Mucosa of descending colon (tissue), 3 donors: ENCODE measurements at regions not wholly inside any gene's neighbourhood (a gene's known extent, or its start where the extent isn't known, plus 50 kb on each side); places are given as distances from the start of the nearest gene placed in this dataset.

Experiments
- ATAC-seq: fragments of 200-7000 bp; cut with Tn5 transposase; one replicate; pipeline ENCODE4 v1.9.1; 2020; ENCODE audit warnings: mild to moderate bottlenecking, moderate library complexity
- DNase-seq, 3 donors: peaks; one replicate each; pipeline ENCODE4 v3.0.0-alpha.2; 2020
- H3K36me3 ChIP-seq: fragments of 200-600 bp; one replicate; pipeline ENCODE4 v1.8.0; 2021; ENCODE audit warnings: low read depth, mild to moderate bottlenecking
- H3K4me1 ChIP-seq: fragments of 200-600 bp; one replicate; pipeline ENCODE4 v1.8.0; 2021; ENCODE audit warnings: low read depth, mild to moderate bottlenecking
- H3K4me3 ChIP-seq: fragments of 200-600 bp; one replicate; pipeline ENCODE4 v1.8.0; 2021; ENCODE audit warnings: mild to moderate bottlenecking
- H3K9me3 ChIP-seq: fragments of 200-600 bp; one replicate; pipeline ENCODE4 v1.8.0; 2021; ENCODE audit warnings: mild to moderate bottlenecking
- CTCF ChIP-seq: fragments of 200-600 bp; IDR thresholded peaks from one replicate; pipeline ENCODE4 v1.8.0; 2022; ENCODE audit warnings: antibody characterized with exemption, mild to moderate bottlenecking
- intact Hi-C, 2 donors: fragments of 100-400 bp; cut with DNase I in 1 of 2; cut with micrococcal nuclease in 1 of 2; formaldehyde crosslinking; loops; one replicate each; pipeline versions ENCODE4 v1.11.0 to v1.11.1; 2022; cut with DNase I, micrococcal nuclease
- donor health status: DM: no; HTN: no; CAD: no; lungs with moderate emphysema.
- donor health status: DM: no; HTN: no; CAD: no.
- donor health status: DM: no; HTN: yes; CAD: no.

- H3K36me3 ChIP-seq: no peaks in the 10 kb centered on the region
- intact Hi-C loops: no loop called here
- H3K9me3 ChIP-seq: no peaks in the 10 kb centered on the region
- TF ChIP-seq CTCF: no peak
- no peaks in the 10 kb centered on the region for H3K4me1 ChIP-seq
- DNase-seq: no peak
- H3K4me3 ChIP-seq: no peak overlapping the region
- ATAC-seq: no peak
Measured at GRCh38 chr5:167241436-167242067, 1049.9 kb upstream of the WWC1 start.

GRCh38 chr5:167242701-167243100, 1048.7 kb upstream of the WWC1 start:
- H3K4me1 ChIP-seq: no peaks in the 10 kb centered on the region
- intact Hi-C loops: no loop called here
- no peak for TF ChIP-seq CTCF
- no peaks in the 10 kb centered on the region for H3K36me3 ChIP-seq
- no peak for DNase-seq
- no peak overlapping the region for H3K4me3 ChIP-seq
- no peak for ATAC-seq
- H3K9me3 ChIP-seq: no peaks in the 10 kb centered on the region

GRCh38 chr5:167243463-167243862, 1048.0 kb upstream of the WWC1 start:
- intact Hi-C loops: no loop called here
- Histone ChIP-seq H3K4me3 (no peak overlapping the region), H3K4me1 (no peaks in the 10 kb centered on the region), H3K36me3 (no peaks in the 10 kb centered on the region), H3K9me3 (no peaks in the 10 kb centered on the region)
- no peak for TF ChIP-seq CTCF
- no peak for DNase-seq
- ATAC-seq: no peak

GRCh38 chr5:167244583-167244982, 1046.9 kb upstream of the WWC1 start:
- no peaks in the 10 kb centered on the region for H3K9me3 ChIP-seq
- H3K36me3 ChIP-seq: no peaks in the 10 kb centered on the region
- intact Hi-C loops: no loop called here
- H3K4me1 ChIP-seq: no peaks in the 10 kb centered on the region
- no peak for TF ChIP-seq CTCF
- DNase-seq (no peak), ATAC-seq (no peak)
- H3K4me3 ChIP-seq: no peak overlapping the region

- intact Hi-C loops: no loop called here
- no peak for TF ChIP-seq CTCF
- Histone ChIP-seq H3K36me3 (no peaks in the 10 kb centered on the region), H3K9me3 (no peaks in the 10 kb centered on the region), H3K4me1 (no peaks in the 10 kb centered on the region), H3K4me3 (no peak overlapping the region)
- ATAC-seq: no peak
- DNase-seq: no peak
Measured at GRCh38 chr5:167245868-167246267, 1045.6 kb upstream of the WWC1 start.

- H3K36me3 ChIP-seq: no peaks in the 10 kb centered on the region
- ATAC-seq (no peak), DNase-seq (no peak)
- intact Hi-C loops: no loop called here
- no peaks in the 10 kb centered on the region for H3K4me1 ChIP-seq
- H3K9me3 ChIP-seq: no peaks in the 10 kb centered on the region
- TF ChIP-seq CTCF: no peak
- no peak overlapping the region for H3K4me3 ChIP-seq
Measured at GRCh38 chr5:167247816-167248215, 1043.6 kb upstream of the WWC1 start.
